Ishikawa (cell line): ENCODE measurements at regions not wholly inside any gene's neighbourhood (a gene's known extent, or its start where the extent isn't known, plus 50 kb on each side); places are given as distances from the start of the nearest gene placed in this dataset.

Experiments used
- CEBPB ChIP-seq: IDR thresholded peaks from 2 replicates; pipeline ENCODE4 v1.6.1; 2012
- CREB1 ChIP-seq: IDR thresholded peaks from 2 replicates; pipeline ENCODE4 v1.6.1; 2012; ENCODE audit warnings: low read depth
- EGR1 ChIP-seq: IDR thresholded peaks from 2 replicates; pipeline ENCODE4 v1.6.1; 2012
- EP300 ChIP-seq: IDR thresholded peaks from 2 replicates; pipeline ENCODE4 v1.6.1; 2012; ENCODE audit warnings: borderline replicate concordance
- FOXM1 ChIP-seq: IDR thresholded peaks from 2 replicates; pipeline ENCODE4 v1.6.1; 2012; ENCODE audit warnings: low read depth, borderline replicate concordance
- NFIC ChIP-seq: IDR thresholded peaks from 2 replicates; pipeline ENCODE4 v1.6.1; 2012
- REST ChIP-seq: IDR thresholded peaks from 2 replicates; pipeline ENCODE4 v1.6.1; 2012; ENCODE audit warnings: low read depth, mild to moderate bottlenecking
- TAF1 ChIP-seq: IDR thresholded peaks from 2 replicates; pipeline ENCODE4 v1.6.1; 2012; ENCODE audit warnings: low read depth, mild to moderate bottlenecking
- TCF12 ChIP-seq: IDR thresholded peaks from 2 replicates; pipeline ENCODE4 v1.6.1; 2012; ENCODE audit warnings: low read depth
- TEAD4 ChIP-seq: IDR thresholded peaks from 2 replicates; pipeline ENCODE4 v1.6.1; 2012
- YY1 ChIP-seq: IDR thresholded peaks from 2 replicates; pipeline ENCODE4 v1.6.1; 2012; ENCODE audit warnings: low read depth
- ZBTB7A ChIP-seq: IDR thresholded peaks from 2 replicates; pipeline ENCODE4 v1.6.1; 2012; ENCODE audit warnings: low read depth
- TF ChIP-seq, protein P1 (sequence below): IDR thresholded peaks from 2 replicates; pipeline ENCODE4 v1.6.1; 2012
- TF ChIP-seq, protein P2 (sequence below): IDR thresholded peaks from 2 replicates; pipeline ENCODE4 v1.6.1; 2012

DNA sequence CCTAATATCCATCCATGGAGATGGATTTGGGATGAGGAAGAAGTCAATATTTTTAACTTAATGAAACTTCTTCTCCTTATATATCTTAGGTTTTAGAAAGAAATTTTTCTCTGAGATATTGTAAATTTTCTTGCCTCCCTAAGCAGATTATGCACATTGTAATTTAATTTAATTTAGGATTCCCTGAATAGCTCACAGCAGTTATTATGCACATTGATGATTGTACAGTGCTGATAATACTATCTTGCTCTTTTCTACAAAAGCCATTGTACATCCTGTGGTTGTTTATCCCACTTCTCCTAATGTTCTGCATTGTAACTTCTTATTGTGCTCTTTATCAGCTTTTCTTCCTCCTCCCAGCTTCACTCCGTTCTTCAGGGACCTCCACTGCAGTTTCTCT lies 410.4 kb upstream of the WWC1 start:
- TF ChIP-seq CREB1 (no peak), TCF12 (no peak), YY1 (no peak), REST (no peak), ZBTB7A (no peak), EGR1 (no peak), TAF1 (no peak), EP300 (no peak)
- TF ChIP-seq, protein P1, sequence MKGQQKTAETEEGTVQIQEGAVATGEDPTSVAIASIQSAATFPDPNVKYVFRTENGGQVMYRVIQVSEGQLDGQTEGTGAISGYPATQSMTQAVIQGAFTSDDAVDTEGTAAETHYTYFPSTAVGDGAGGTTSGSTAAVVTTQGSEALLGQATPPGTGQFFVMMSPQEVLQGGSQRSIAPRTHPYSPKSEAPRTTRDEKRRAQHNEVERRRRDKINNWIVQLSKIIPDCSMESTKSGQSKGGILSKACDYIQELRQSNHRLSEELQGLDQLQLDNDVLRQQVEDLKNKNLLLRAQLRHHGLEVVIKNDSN: no peak
- TF ChIP-seq, protein P2, sequence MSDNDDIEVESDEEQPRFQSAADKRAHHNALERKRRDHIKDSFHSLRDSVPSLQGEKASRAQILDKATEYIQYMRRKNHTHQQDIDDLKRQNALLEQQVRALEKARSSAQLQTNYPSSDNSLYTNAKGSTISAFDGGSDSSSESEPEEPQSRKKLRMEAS: no peak

DNA sequence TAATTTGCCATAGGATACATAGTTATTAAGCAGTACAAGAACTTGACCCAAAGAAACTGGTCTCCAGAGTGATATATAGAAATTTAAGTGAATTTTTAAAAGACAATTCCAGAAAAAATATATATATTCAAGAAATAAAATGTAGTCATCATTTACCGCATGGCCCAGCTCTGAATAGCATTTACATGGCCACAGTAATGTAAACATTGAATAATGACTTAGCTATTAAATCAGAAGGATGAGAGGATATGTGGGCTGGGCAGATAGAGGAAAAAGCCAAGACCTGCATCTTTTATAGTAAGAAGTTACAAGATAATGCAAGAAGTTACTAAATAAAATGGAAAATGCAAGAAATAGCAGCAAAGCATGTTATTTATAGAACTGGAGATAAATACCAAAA lies 405.2 kb upstream of the WWC1 start:
- no peak for TF ChIP-seq REST
- TF ChIP-seq TAF1: no peak
- no peak for TF ChIP-seq CEBPB
- no peak for TF ChIP-seq FOXM1
- no peak for TF ChIP-seq ZBTB7A
- TF ChIP-seq TEAD4: no peak

GRCh38 chr5:167888393-167888792 lies 403.1 kb upstream of the WWC1 start:
- TF ChIP-seq REST (no peak), TAF1 (no peak)
- TF ChIP-seq, protein P1: no peak

DNA sequence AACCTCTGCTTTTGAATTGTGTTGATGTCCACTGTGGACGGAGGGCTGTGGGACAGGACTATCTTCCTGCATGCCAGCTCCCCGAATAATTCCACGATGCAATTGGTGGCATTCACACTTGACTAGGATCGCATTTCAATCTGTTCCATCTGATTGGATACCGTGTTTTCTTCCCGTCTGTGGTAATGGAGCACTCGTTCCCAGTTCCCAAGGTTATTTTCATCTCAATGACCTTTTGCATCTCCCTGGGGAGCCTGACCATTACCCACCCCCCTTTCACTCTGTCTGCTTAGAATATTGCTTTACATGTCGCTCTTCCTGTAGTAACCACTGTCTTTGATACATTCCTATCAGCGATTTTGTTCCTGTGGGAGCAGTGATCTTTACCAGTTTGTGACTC lies 402.2 kb upstream of the WWC1 start:
- TF ChIP-seq EGR1 (no peak), REST (no peak), CREB1 (no peak), TAF1 (no peak), YY1 (no peak), NFIC (no peak), TEAD4 (no peak), EP300 (no peak)
- TF ChIP-seq, protein P2: no peak
